ENCODE measurements at regions not wholly inside any gene's neighbourhood (a gene's known extent, or its start where the extent isn't known, plus 50 kb on each side); places are given as distances from the start of the nearest gene placed in this dataset.

GRCh38 chr12:83256562-83256961, 569.9 kb downstream of the TMTC2 start:
- intact Hi-C loops (cut with DNase I, micrococcal nuclease) = no loop called here
- no peak overlapping the region for H3K4me3 ChIP-seq (ENCODE audit: low read length)
- no peak for TF ChIP-seq CTCF (IDR thresholded peaks at IDR 0.05)
- no peak overlapping the region for H3K27ac Mint-ChIP-seq
- no peaks in the 10 kb centered on the region for H3K4me1 Mint-ChIP-seq (ENCODE audit: low read depth)
- H3K36me3 Mint-ChIP-seq (ENCODE audit: low read depth) = no peaks in the 10 kb centered on the region
- H3K9me3 Mint-ChIP-seq = no peaks in the 10 kb centered on the region
- no peaks in the 10 kb centered on the region for H3K4me1 ChIP-seq (ENCODE audit: insufficient read depth, low read length)
- no peaks in the 10 kb centered on the region for H3K27me3 Mint-ChIP-seq
- ATAC-seq (ENCODE audit: poor library complexity) (no peak), DNase-seq (no peak)
- CTCF ChIA-PET = no interaction called here
- POLR2A ChIA-PET = no interaction called here
- H3K4me3 Mint-ChIP-seq = no peak overlapping the region
- H3K27me3 ChIP-seq (ENCODE audit: control insufficient read depth in 1 of 2, insufficient read depth in 2 of 2, low read length in 2 of 2) = no peaks in the 10 kb centered on the region
- no peaks in the 10 kb centered on the region for H3K9me3 ChIP-seq (ENCODE audit: control insufficient read depth in 1 of 2, insufficient read depth in 1 of 2, low read length in 2 of 2)
- H3K27ac ChIP-seq (ENCODE audit: low read depth in 1 of 2, low read length in 2 of 2) = no peak overlapping the region
- H3K36me3 ChIP-seq (ENCODE audit: insufficient read depth, low read length) = no peaks in the 10 kb centered on the region

DNA sequence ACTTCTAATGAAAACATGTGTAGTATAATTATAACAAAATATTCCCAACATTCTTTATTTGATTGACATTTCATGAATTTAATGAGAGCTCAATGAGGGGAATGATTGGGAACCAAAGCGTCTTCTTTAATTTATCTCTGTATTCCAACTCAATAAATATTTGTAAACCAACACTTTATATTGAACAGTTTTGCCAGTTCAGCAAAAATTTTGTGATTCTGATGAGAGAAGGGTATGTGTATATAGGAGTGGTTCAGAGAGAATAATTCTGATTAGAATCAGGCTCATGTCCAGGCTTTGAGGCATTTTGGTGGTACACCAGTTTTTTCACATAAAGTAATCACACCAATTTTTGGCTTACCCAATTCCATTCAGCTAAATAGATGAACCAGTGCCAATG, 564.2 kb downstream of the TMTC2 start:
- no peaks in the 10 kb centered on the region for H3K9me3 ChIP-seq (ENCODE audit: control insufficient read depth in 1 of 2, insufficient read depth in 1 of 2, low read length in 2 of 2)
- H3K4me3 ChIP-seq (ENCODE audit: low read length) = no peak overlapping the region
- no peaks in the 10 kb centered on the region for H3K9me3 Mint-ChIP-seq
- H3K27me3 ChIP-seq (ENCODE audit: control insufficient read depth in 1 of 2, insufficient read depth in 2 of 2, low read length in 2 of 2) = no peaks in the 10 kb centered on the region
- DNase-seq (no peak), ATAC-seq (ENCODE audit: poor library complexity) (no peak)
- POLR2A ChIA-PET = no interaction called here
- H3K27me3 Mint-ChIP-seq = no peaks in the 10 kb centered on the region
- no peaks in the 10 kb centered on the region for H3K4me1 ChIP-seq (ENCODE audit: insufficient read depth, low read length)
- intact Hi-C loops (cut with DNase I, micrococcal nuclease) = no loop called here
- no peak overlapping the region for H3K27ac Mint-ChIP-seq
- no peaks in the 10 kb centered on the region for H3K36me3 Mint-ChIP-seq (ENCODE audit: low read depth)
- CTCF ChIA-PET = no interaction called here
- TF ChIP-seq CTCF (IDR thresholded peaks at IDR 0.05) = no peak
- no peaks in the 10 kb centered on the region for H3K4me1 Mint-ChIP-seq (ENCODE audit: low read depth)
- no peak overlapping the region for H3K4me3 Mint-ChIP-seq
- H3K36me3 ChIP-seq (ENCODE audit: insufficient read depth, low read length) = no peaks in the 10 kb centered on the region
- no peak overlapping the region for H3K27ac ChIP-seq (ENCODE audit: low read depth in 1 of 2, low read length in 2 of 2)

GRCh38 chr12:83245156-83245555, 558.5 kb downstream of the TMTC2 start:
- ChIA-PET POLR2A (no interaction called here), CTCF (no interaction called here)
- no peak for TF ChIP-seq CTCF (IDR thresholded peaks at IDR 0.05)
- peaks cover 0 to 3% of the 10 kb centered on the region in 2 experiments for H3K9me3 ChIP-seq (ENCODE audit: control insufficient read depth in 1 of 2, insufficient read depth in 1 of 2, low read length in 2 of 2)
- no peaks in the 10 kb centered on the region for H3K4me1 Mint-ChIP-seq (ENCODE audit: low read depth)
- no peaks in the 10 kb centered on the region for H3K36me3 Mint-ChIP-seq (ENCODE audit: low read depth)
- H3K9me3 Mint-ChIP-seq = peaks cover 3% of the 10 kb centered on the region
- no peaks in the 10 kb centered on the region for H3K4me1 ChIP-seq (ENCODE audit: insufficient read depth, low read length)
- no peaks in the 10 kb centered on the region for H3K27me3 ChIP-seq (ENCODE audit: control insufficient read depth in 1 of 2, insufficient read depth in 2 of 2, low read length in 2 of 2)
- no peak overlapping the region for H3K27ac ChIP-seq (ENCODE audit: low read depth in 1 of 2, low read length in 2 of 2)
- no peaks in the 10 kb centered on the region for H3K36me3 ChIP-seq (ENCODE audit: insufficient read depth, low read length)
- no peak overlapping the region for H3K4me3 Mint-ChIP-seq
- DNase-seq (no peak), ATAC-seq (ENCODE audit: poor library complexity) (no peak)
- intact Hi-C loops (cut with DNase I, micrococcal nuclease) = no loop called here
- no peaks in the 10 kb centered on the region for H3K27me3 Mint-ChIP-seq
- H3K27ac Mint-ChIP-seq = no peak overlapping the region
- no peak overlapping the region for H3K4me3 ChIP-seq (ENCODE audit: low read length)

Data from CD4-positive, alpha-beta T cell (primary cell).